ENCODE measurements at regions not wholly inside any gene's neighbourhood (a gene's known extent, or its start where the extent isn't known, plus 50 kb on each side); places are given as distances from the start of the nearest gene placed in this dataset.

DNA sequence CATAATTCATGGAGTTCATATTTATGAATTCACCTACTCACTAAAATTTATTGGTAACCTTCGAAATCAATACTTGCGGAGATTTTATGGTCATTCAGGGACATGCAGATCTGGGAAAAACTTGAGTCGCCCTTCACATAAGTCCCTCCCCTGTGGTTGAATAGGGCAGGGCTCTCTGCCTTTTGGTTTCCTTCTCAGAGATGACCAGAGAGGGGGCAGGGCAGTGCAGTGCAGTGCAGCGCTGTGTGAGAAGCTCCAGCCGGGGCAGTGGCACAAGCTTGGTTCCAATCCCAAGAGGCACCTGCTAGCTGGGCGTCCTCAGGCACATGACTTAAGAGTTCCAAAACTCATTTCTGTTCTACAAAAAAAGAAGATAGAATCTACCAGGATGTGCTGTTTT is 274.4 kb upstream of the RAB6C start:
- TF ChIP-seq AFF4 (CRISPR knock-in tag; IDR thresholded peaks at IDR 0.05) (no peak), MEIS1 (CRISPR knock-in tag; IDR thresholded peaks at IDR 0.05; ENCODE audit: borderline replicate concordance) (no peak), EZH2 (conservative IDR thresholded peaks at IDR 0.05; ENCODE audit: low read depth, low read length) (no peak), KLF6 (CRISPR knock-in tag; IDR thresholded peaks at IDR 0.05) (no peak), ZNF513 (CRISPR knock-in tag; conservative IDR thresholded peaks at IDR 0.05) (no peak), TERF1 (CRISPR knock-in tag; IDR thresholded peaks at IDR 0.05) (no peak), ZNF629 (CRISPR knock-in tag; conservative IDR thresholded peaks at IDR 0.05) (no peak), PCBP1 (IDR thresholded peaks at IDR 0.05; ENCODE audit: borderline replicate concordance, low read depth, low read length) (no peak)
- TF ChIP-seq, protein P1, sequence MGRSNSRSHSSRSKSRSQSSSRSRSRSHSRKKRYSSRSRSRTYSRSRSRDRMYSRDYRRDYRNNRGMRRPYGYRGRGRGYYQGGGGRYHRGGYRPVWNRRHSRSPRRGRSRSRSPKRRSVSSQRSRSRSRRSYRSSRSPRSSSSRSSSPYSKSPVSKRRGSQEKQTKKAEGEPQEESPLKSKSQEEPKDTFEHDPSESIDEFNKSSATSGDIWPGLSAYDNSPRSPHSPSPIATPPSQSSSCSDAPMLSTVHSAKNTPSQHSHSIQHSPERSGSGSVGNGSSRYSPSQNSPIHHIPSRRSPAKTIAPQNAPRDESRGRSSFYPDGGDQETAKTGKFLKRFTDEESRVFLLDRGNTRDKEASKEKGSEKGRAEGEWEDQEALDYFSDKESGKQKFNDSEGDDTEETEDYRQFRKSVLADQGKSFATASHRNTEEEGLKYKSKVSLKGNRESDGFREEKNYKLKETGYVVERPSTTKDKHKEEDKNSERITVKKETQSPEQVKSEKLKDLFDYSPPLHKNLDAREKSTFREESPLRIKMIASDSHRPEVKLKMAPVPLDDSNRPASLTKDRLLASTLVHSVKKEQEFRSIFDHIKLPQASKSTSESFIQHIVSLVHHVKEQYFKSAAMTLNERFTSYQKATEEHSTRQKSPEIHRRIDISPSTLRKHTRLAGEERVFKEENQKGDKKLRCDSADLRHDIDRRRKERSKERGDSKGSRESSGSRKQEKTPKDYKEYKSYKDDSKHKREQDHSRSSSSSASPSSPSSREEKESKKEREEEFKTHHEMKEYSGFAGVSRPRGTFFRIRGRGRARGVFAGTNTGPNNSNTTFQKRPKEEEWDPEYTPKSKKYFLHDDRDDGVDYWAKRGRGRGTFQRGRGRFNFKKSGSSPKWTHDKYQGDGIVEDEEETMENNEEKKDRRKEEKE (IDR thresholded peaks at IDR 0.05) = no peak
